ENCODE measurements at regions not wholly inside any gene's neighbourhood (a gene's known extent, or its start where the extent isn't known, plus 50 kb on each side); places are given as distances from the start of the nearest gene placed in this dataset.

DNA sequence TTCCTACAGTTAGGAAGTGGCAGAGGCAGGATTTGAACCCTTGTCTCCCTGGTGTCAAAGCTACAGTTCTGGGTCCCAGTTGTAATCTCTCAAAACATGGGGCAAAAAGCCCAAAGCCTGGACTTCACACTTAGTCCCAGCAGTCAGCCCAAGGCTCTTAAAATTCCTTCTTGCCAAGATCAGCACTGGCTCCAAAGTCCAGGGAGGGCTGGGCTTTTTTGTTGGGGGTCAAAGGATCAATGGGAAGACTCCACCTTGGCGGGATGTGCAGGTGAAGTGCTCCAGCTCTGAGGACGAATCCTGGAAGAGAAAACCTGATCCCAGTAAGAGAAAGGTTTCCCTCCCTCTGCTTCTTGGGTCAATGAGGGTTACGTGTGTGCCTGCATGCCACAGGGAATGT lies 195.5 kb downstream of the HAPSTR1 start:
- Mint-ChIP-seq H3K36me3 (ENCODE audit: low read depth) (no peaks in the 10 kb centered on the region), H3K9me3 (peaks cover 2% of the 10 kb centered on the region), H3K4me1 (no peaks in the 10 kb centered on the region), H3K27me3 (ENCODE audit: insufficient read depth) (peaks cover 3% of the 10 kb centered on the region), H3K4me3 (no peak overlapping the region), H3K27ac (no peak overlapping the region)
- TF ChIP-seq, protein P1, sequence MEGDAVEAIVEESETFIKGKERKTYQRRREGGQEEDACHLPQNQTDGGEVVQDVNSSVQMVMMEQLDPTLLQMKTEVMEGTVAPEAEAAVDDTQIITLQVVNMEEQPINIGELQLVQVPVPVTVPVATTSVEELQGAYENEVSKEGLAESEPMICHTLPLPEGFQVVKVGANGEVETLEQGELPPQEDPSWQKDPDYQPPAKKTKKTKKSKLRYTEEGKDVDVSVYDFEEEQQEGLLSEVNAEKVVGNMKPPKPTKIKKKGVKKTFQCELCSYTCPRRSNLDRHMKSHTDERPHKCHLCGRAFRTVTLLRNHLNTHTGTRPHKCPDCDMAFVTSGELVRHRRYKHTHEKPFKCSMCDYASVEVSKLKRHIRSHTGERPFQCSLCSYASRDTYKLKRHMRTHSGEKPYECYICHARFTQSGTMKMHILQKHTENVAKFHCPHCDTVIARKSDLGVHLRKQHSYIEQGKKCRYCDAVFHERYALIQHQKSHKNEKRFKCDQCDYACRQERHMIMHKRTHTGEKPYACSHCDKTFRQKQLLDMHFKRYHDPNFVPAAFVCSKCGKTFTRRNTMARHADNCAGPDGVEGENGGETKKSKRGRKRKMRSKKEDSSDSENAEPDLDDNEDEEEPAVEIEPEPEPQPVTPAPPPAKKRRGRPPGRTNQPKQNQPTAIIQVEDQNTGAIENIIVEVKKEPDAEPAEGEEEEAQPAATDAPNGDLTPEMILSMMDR (conservative IDR thresholded peaks at IDR 0.05): no peak
- no peak overlapping the region for H3K4me3 ChIP-seq (ENCODE audit: low read length)
- no peaks in the 10 kb centered on the region for H3K36me3 ChIP-seq (ENCODE audit: control insufficient read depth, insufficient read depth, low read length)
- H3K27ac ChIP-seq (ENCODE audit: low read depth, low read length): no peak overlapping the region
- no peak overlapping the region for H3K9ac ChIP-seq (ENCODE audit: extremely low read depth, low read length, poor library complexity, severe bottlenecking)
- no peaks in the 10 kb centered on the region for H3K9me3 ChIP-seq (ENCODE audit: control insufficient read depth, low read length)
- peaks cover 3% of the 10 kb centered on the region for H3K4me1 ChIP-seq (ENCODE audit: control insufficient read depth, insufficient read depth, low read length)
- DNase-seq: no peak
- 86 to 93% methylated on average over 2 to 3 of the region's 3 CpGs for WGBS, 2 experiments (ENCODE audit: insufficient coverage in 1 of 2, insufficient read length in 1 of 2)
- H3K27me3 ChIP-seq (ENCODE audit: control insufficient read depth, insufficient read depth, low read length, poor library complexity, severe bottlenecking): no peaks in the 10 kb centered on the region

DNA sequence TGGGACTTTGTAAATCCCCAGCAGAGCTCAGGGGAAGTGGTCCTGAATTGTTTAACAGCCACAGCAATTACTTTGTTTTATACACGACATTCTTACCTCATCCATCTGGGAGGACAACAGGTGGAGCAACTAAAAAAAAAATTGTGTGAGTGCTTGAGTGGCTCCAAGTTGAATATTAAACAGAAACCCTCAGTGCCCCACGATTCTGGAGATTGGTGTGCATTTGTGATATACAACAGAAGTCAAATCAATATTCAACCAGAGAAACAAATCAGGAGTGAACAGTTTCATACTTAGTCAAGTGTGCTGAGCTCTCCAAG lies 204.8 kb downstream of the HAPSTR1 start:
- Mint-ChIP-seq H3K27ac (no peak overlapping the region), H3K27me3 (ENCODE audit: insufficient read depth) (peaks cover 5% of the 10 kb centered on the region), H3K36me3 (ENCODE audit: low read depth) (no peaks in the 10 kb centered on the region), H3K4me1 (no peaks in the 10 kb centered on the region), H3K9me3 (peaks cover 8% of the 10 kb centered on the region), H3K4me3 (no peak overlapping the region)
- H3K27ac ChIP-seq (ENCODE audit: low read depth, low read length): no peak overlapping the region
- H3K27me3 ChIP-seq (ENCODE audit: control insufficient read depth, insufficient read depth, low read length, poor library complexity, severe bottlenecking): no peaks in the 10 kb centered on the region
- no peaks in the 10 kb centered on the region for H3K9me3 ChIP-seq (ENCODE audit: control insufficient read depth, low read length)
- H3K36me3 ChIP-seq (ENCODE audit: control insufficient read depth, insufficient read depth, low read length): no peaks in the 10 kb centered on the region
- TF ChIP-seq, protein P1 (conservative IDR thresholded peaks at IDR 0.05): no peak
- no peaks in the 10 kb centered on the region for H3K4me1 ChIP-seq (ENCODE audit: control insufficient read depth, insufficient read depth, low read length)
- no peak overlapping the region for H3K4me3 ChIP-seq (ENCODE audit: low read length)
- no peak overlapping the region for H3K9ac ChIP-seq (ENCODE audit: extremely low read depth, low read length, poor library complexity, severe bottlenecking)
- WGBS, 2 experiments (ENCODE audit: insufficient coverage in 1 of 2, insufficient read length in 1 of 2): 63% methylated on average over 2 of the region's 2 CpGs; no CpG with 5 or more reads in 1 of the 2 experiments
- DNase-seq: no peak

DNA sequence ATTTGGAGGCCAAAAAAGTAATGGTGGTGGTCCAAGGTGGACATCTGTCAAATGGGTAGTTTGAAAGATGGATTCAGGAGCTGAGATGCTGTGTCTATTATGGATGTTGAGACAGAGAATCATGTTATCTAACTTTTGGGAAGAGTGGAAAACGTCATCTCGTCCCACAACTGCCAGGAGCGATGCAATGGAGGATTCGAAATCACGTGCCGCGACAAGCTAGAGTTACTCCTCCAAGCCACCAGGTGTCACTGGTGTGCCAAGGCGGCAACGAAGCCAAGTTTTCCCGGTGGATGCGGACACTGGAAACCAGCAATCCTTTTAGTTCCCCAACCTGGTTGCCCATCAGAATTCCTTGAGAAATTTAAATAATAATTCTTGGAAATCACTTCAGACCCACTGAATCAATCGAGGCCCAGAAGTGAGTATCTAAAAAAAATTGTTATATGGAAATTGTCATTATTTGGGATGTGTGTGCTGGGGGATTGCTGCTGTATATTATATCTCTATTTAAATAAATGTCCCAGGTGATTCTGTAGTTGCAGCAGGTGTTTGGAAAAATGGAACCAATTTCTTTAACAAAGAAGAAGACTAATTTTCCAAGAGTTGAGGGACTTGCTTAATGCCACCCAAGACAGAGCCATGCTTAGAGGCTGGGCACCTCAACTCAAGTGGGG lies 206.1 kb downstream of the HAPSTR1 start:
- H3K9me3 Mint-ChIP-seq: peaks cover 3% of the 10 kb centered on the region
- TF ChIP-seq, protein P1 (conservative IDR thresholded peaks at IDR 0.05): peak; percentile 87
- no peak overlapping the region for H3K4me3 ChIP-seq (ENCODE audit: low read length)
- no peaks in the 10 kb centered on the region for H3K9me3 ChIP-seq (ENCODE audit: control insufficient read depth, low read length)
- H3K36me3 ChIP-seq (ENCODE audit: control insufficient read depth, insufficient read depth, low read length): no peaks in the 10 kb centered on the region
- no peak overlapping the region for H3K9ac ChIP-seq (ENCODE audit: extremely low read depth, low read length, poor library complexity, severe bottlenecking)
- no peak overlapping the region for H3K27ac ChIP-seq (ENCODE audit: low read depth, low read length)
- H3K4me1 ChIP-seq (ENCODE audit: control insufficient read depth, insufficient read depth, low read length): no peaks in the 10 kb centered on the region
- no peak overlapping the region for H3K27ac Mint-ChIP-seq
- H3K4me3 Mint-ChIP-seq: no peak overlapping the region
- H3K4me1 Mint-ChIP-seq: no peaks in the 10 kb centered on the region
- WGBS, 2 experiments (ENCODE audit: insufficient coverage in 1 of 2, insufficient read length in 1 of 2): 57% methylated on average over 11 of the region's 12 CpGs
- H3K36me3 Mint-ChIP-seq (ENCODE audit: low read depth): no peaks in the 10 kb centered on the region
- peak; percentile 87 for DNase-seq
- H3K27me3 Mint-ChIP-seq (ENCODE audit: insufficient read depth): peaks cover 5% of the 10 kb centered on the region
- H3K27me3 ChIP-seq (ENCODE audit: control insufficient read depth, insufficient read depth, low read length, poor library complexity, severe bottlenecking): no peaks in the 10 kb centered on the region
